ENCODE measurements at regions not wholly inside any gene's neighbourhood (a gene's known extent, or its start where the extent isn't known, plus 50 kb on each side); places are given as distances from the start of the nearest gene placed in this dataset.
"Not testable (repeated sequence)": the region's sequence is repeated elsewhere in the genome, so short reads cannot be mapped to it uniquely, and the experiment has no call there.

DNA sequence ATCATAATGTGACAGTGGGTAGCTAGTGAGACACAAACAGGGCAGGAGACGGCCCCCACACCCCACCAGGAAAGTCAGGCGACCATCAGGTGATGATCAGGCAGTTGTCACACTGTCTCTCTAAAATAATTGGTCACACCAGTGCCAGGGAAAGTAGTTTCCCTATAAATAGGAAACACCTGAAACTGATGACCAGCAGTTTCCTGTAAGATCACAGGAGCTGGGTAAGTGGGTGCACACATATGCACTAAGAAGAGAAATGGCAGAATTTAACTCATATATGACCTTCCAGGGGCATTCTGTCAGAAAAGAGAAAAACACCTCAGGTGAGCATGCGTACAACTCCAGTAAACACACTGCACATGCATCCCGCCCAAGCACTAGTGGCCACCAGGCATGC is 620.5 kb upstream of the GHITM start:
- DNase-seq (ENCODE audit: low spot score): no peak

DNA sequence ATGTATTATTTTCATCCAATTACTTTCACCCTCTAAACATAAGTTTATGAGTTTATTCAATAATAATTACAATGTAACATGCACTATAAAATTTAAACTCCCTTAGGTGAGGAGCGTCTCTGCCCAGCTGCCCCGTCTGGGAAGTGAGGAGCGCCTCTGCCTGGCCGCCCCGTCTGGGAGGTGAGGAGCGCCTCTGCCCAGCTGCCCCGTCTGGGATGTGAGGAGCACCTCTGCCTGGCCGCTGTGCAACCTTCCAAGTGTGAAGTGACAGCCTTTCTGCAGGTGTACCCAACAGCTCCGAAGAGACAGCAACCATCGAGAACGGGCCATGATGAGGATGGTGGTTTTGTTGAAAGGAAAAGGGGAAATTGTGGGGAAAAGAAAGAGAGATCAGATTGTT is 618.9 kb upstream of the GHITM start:
- not testable (repeated sequence) for DNase-seq (ENCODE audit: low spot score)

DNA sequence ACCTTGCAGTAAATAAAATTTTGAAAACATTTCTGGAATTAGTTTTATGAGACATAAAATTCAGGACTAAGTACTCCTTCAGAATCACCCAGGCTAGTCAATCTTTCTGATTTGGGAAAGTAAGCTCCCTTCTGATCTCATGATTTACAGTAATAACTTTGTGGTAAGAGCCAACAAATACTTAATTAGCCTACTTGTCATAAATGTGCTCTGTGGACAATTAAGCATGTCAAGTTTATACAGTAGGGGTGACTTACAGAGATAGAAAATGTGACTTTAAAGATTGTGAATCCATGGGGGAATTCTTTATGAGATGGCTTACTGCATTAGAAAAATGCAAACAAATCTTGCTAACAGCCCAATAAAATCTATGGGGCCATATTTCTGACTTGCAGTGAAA is 616.9 kb upstream of the GHITM start:
- DNase-seq (ENCODE audit: low spot score): no peak

GRCh38 chr10:83522881-83523386 is 616.4 kb upstream of the GHITM start:
- no peak for DNase-seq (ENCODE audit: low spot score)

DNA sequence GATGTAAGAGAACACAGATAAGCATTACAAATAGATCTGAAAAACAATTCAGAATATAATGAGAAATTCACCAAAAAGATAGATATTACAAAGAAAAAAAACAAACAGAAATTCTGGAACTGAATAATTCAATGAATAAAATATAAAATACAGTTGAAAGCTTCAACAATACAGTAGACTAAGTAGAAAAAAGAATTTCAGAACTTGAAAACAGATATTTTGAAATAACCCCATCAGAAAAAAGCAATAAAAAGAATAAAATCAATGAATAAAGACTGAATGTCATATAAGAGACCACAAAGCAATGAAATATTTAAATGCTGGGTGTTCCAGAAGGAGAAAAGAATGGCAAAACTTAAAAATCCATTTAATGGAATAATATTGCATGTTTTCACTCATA is 611.4 kb upstream of the GHITM start:
- no peak for DNase-seq (ENCODE audit: low spot score)

DNA sequence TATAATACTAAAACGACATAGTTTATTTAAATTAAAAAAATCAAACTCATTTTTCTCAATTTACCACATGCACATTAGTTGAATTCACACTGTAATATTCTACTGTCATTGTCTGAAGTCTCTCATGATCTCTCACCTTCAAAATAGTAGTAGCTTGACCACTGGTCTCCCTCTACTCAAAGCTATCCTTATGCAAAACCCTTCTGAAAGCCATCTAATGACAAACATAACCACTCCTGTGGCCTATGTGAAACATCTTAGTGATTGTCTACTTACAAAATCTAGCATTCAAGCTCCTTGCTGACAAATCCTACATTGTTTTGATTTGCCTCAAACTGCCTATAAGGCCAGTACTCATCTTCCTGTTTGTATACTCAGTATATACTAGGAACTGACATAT is 606.0 kb upstream of the GHITM start:
- DNase-seq (ENCODE audit: low spot score): no peak

DNA sequence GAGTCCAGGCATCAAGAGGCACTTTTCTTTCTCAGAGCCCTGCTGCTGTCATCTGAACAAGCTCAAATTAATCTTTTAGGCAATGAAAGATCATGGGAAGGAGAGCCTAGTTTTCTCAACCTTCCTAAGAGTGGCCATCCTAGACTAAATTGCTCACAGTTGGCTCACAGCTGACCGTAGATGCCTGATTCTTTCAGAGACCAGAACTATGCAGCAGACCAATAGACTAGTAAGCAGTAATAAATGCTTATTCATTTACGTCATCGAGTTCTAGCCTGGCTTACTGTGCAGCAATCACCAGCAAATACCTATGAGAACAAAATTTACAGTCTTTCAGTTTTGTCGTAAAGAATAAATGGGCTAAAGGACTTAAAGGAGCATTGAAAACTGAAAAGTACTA is 602.9 kb upstream of the GHITM start:
- DNase-seq (ENCODE audit: low spot score): no peak

DNA sequence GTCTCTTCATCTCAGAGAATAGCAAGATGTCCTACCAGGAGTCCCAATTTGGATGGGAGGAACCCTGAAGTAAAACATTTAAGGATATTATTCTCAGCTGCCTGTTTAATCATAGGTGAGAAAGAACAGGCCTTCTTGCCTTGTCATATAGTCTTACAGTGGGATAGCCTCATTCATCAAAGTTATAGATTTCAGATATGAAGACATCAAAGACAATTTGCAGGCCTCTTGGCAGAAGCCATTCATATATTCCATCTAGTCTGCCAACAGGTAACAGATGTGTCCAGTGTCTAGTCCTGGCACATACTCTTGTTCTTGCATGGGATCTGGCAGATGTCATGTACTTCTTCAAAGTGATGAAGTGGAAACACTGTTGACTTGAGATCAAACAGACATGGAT is 601.3 kb upstream of the GHITM start:
- DNase-seq (ENCODE audit: low spot score): no peak

DNA sequence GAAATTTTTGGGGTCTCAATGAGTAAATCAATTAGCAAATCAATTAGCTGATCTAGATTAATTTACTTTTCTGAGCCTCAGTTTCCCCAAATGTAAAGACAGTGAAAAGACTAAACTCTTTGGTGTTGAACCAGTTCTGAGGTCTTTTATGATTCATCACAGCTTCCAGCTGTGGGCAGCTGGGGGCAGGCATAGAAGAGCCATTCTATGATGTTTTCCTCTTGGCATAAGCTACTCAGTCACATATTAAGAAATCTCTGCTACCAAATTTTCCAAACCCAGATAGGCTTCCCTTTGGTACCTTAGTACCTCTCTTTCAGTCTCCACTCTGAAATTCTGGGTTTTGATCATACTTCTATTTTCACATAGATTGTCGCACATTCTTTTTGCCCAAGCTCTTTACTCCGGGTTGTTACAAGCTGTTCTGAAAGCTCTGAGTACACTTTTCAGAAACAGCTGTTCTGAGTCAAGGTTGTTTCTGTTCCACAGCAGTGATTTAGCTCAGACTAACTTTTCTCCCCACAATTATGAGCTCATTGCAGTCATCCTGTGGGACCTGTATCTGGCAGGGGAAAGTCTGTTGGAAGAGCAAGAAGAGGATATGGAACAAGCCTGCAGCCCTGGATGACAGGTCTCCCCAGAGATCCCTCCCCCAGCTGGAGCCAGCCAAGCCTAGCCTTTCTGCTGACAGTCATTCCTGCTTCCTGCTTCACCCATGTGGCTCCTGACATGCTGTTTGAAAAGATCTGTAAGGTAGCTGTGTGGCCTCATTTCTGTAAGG is 599.6 kb upstream of the GHITM start:
- no peak for DNase-seq (ENCODE audit: low spot score)

DNA sequence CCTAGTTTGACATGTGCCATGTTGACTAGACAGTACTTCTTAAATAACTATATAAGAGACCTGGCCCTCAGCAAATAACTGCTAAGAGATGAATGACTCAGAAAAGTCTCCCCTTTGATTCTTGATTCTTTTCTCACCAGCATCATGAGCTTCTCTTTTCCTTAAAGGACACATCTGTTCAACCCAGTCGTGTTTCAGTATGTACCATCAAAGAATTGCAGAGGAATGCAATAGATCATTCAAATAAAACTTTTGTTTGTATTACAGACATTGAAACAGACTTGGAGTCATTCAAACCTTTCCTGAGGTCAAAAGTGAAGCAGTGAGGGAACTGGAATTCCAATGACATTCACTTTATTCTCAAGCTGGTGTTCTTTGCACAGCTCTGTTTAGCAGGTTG is 598.3 kb upstream of the GHITM start:
- no peak for DNase-seq (ENCODE audit: low spot score)

GRCh38 chr10:83542774-83543411 is 596.4 kb upstream of the GHITM start:
- no peak for DNase-seq (ENCODE audit: low spot score)

DNA sequence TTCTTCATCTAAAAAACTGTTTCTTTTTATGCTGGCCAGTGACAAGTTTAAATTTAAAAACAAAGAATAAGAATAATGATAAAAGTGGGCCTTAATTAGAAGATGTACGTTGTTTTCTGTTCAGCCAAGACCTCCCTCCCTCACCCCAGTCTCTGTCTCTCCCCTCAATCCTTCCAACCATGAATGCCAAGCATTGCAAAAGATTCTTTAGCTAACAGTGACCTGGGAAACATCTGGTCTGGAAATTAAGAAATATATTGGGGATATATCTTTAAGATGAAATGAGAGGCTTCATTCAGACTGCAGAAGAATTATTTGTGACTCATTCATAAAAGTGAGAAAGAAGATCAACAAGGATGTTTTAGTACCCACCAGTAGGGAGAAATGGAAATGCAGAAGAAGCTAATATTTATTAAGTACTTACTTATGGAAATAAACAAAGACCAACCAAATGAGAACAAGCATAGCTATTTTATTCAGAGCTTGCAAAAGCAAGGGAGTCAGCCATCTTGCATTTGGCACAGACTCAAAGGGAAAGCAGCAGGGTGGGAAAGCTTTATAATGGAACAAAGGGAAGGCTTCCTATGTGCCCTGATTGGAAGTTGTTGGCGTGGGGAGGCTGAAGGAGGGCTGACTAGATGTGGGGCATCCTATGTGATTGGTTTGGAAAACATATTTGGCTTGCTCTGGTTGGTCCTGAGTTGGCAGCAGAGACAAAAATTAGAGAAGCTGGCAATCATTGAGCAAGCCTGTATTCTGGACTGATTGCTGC is 595.4 kb upstream of the GHITM start:
- no peak for DNase-seq (ENCODE audit: low spot score)

GRCh38 chr10:83545901-83546391 is 593.4 kb upstream of the GHITM start:
- DNase-seq (ENCODE audit: low spot score): no peak

GRCh38 chr10:83551190-83551589 is 588.1 kb upstream of the GHITM start:
- not testable (repeated sequence) for DNase-seq (ENCODE audit: low spot score)

- no peak for DNase-seq (ENCODE audit: low spot score)
These were observed 585.9 kb upstream of the GHITM start for GRCh38 chr10:83553366-83553765.

DNA sequence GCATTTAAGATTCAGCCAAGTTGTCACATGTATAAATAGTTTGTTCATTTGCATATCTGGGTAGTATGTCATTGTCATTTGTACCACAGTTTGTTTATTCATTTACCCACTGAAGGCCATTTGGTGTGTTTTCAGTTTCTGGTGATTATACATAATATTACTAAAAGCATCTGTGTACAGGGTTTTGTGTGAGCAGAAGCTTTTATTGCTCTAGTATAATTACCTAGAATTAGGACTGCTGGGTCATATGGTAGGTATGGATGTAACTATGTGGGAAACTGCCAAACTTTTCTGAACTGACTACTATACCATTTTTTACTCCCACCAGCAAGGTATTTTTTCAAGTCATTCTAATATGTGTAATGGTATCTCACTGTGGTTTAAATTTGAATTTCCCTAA is 584.0 kb upstream of the GHITM start:
- no peak for DNase-seq (ENCODE audit: low spot score)

GRCh38 chr10:83562381-83562780 is 576.9 kb upstream of the GHITM start:
- no peak for DNase-seq (ENCODE audit: low spot score)

- DNase-seq (ENCODE audit: low spot score): no peak
These were observed 574.3 kb upstream of the GHITM start for GRCh38 chr10:83564889-83565588.

DNA sequence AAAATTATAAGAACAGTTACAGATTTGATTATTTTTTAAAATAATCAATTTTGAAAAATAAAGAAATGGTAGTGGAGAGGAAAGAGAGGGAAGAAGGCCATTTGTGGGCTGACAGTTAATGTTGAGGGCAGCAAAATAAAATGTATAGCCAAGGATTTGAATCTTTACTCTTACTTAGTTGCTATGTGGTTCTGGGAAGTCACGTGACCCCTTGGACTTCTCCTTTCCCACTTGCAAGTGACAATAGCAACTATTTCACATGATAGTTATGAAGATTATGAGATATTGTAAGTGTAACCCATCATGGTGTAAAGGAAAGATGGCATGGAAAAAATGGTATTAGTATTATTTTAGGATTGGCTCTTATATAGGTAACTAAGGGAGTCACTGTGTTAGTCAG is 567.3 kb upstream of the GHITM start:
- no peak for DNase-seq (ENCODE audit: low spot score)

- DNase-seq (ENCODE audit: low spot score): no peak
These were observed 564.5 kb upstream of the GHITM start for GRCh38 chr10:83574770-83575169.

GRCh38 chr10:83577421-83577820 is 561.9 kb upstream of the GHITM start:
- DNase-seq (ENCODE audit: low spot score): no peak

GRCh38 chr10:83580373-83581012 is 558.8 kb upstream of the GHITM start:
- no peak for DNase-seq (ENCODE audit: low spot score)
